HG02623 (cell line): ENCODE measurements at regions not wholly inside any gene's neighbourhood (a gene's known extent, or its start where the extent isn't known, plus 50 kb on each side); places are given as distances from the start of the nearest gene placed in this dataset.

Experiments used
- ATAC-seq: cut with Tn5 transposase; IDR thresholded peaks from one replicate; pipeline ENCODE4 v1.9.1; 2021; ENCODE audit warnings: moderate library complexity; ENCODE audit not compliant: unreplicated experiment

- no peak for ATAC-seq
These were observed 562.6 kb downstream of the CAAP1 start for GRCh38 chr9:26329974-26330373.

DNA sequence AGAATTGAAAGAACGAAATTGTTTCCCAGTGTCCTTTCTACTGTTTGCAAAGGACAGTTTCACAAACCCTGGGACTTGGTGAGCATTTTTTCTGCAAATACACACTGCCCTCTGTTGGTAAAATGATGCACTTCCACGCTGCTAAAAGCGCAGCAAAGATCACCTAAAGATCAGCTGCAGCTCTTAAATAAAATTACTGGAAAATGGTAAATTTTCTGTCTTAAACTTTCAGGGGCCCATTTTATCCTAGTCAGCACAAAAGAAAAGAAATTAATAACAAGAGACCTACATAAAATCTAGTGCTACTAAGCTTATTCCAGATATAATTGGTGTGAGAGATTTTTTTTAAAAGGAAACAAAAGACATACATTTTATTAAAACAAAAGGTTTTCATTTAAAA lies 566.0 kb downstream of the CAAP1 start:
- peak; percentile 70 for ATAC-seq

- ATAC-seq: no peak
These were observed 567.2 kb downstream of the CAAP1 start for GRCh38 chr9:26325444-26325829.

- no peak for ATAC-seq
These were observed 567.7 kb downstream of the CAAP1 start for GRCh38 chr9:26324786-26325443.

DNA sequence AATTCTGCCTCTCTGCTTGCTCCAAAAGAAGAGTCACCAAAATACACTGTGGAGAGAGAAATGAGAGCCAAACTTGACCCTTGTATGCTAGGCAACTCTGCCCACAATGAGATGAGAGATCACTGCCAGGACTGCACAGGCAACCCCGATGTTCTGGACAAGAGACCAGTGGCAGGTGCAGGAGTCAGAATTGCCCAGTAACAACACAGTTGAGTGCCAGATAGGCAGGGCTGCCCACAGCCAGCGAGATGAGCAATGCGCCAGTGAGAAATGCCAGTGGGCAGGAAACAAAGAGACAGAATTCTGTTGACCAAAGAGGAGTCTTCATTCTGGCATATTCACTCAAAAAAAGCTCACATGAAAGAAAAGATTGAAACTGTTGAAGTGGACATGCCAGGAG lies 570.7 kb downstream of the CAAP1 start:
- no peak for ATAC-seq

DNA sequence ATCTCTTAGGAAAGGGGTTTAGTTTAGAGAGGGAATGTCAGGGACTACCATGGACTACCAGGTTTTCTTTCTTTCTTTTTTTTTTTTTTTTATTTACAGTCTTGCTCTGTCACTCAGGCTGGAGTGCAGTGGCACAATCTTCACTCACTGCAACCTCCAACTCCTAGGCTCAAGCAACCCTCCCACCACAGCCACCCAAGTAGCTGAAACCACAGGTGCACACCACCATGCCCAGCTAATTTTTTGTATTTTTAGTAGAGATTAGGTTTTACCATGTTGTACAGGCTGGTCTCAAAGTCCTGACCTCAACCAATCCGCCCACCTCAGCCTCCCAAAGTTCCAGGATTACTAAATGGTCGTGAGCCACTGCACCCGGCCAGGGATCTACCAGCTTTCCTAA lies 572.7 kb downstream of the CAAP1 start:
- no peak for ATAC-seq

DNA sequence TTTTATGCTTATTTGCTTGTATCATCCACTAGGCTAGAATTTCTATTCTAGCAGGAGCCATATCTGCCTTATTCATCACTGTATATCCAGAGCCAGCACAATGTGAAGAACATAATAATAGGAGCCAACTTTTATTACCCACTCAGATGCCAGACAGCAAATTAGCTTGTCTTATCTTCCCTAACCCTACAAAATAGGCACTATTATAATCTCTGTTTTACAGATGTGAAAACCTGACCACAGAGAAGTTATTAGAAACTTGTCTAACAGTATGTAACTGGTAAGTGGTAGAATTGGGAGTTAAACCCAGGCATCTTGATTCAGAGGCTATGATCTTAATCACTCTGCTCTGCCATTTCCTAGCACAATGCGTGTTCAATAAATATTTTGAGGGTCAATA lies 579.5 kb downstream of the CAAP1 start:
- no peak for ATAC-seq

GRCh38 chr9:26311463-26311995 lies 581.1 kb downstream of the CAAP1 start:
- no peak for ATAC-seq

GRCh38 chr9:26310294-26310693 lies 582.3 kb downstream of the CAAP1 start:
- no peak for ATAC-seq

GRCh38 chr9:26308328-26308727 lies 584.3 kb downstream of the CAAP1 start:
- no peak for ATAC-seq

DNA sequence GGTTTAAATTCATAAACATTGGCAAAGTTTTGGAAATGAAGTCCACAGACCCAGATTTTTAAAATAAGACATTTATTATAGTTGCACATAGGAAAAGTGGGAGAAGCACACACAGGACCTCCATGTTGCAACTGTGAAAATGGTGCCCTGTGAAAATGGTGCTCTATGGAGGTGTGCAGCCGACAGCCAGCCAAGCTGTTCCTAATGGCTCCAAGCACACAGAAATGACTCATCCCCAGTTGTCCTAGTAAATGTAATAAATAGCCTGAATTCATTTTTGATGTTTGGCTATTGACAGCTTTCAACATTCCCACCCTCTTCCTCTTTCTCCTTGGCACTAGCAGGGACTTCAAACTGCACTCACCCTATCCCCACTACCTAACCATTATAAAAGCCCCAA lies 590.9 kb downstream of the CAAP1 start:
- no peak for ATAC-seq

DNA sequence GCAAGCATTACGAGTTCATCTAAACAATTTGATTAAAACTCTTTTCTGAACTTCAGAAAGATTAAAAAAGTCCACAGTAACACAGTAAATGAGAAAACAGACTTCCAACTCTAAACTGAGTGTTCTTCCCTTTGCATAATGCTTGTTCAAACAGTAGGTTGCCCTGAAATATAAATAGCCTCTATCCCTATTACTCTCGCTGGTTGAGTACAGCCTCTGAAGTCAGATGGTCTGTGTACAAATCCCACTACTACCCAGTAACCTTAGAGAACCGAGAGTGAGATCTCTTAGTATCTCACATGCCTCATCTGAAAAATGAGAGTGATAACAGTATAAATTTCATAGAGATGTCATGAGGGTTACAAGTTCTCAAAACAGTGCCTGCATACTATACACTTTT lies 591.6 kb downstream of the CAAP1 start:
- ATAC-seq: no peak

GRCh38 chr9:26296910-26297572 lies 595.6 kb downstream of the CAAP1 start:
- ATAC-seq: no peak

GRCh38 chr9:26292943-26293342 lies 599.7 kb downstream of the CAAP1 start:
- no peak for ATAC-seq

GRCh38 chr9:26271495-26272122 lies 593.4 kb upstream of the TUSC1 start:
- ATAC-seq: no peak

DNA sequence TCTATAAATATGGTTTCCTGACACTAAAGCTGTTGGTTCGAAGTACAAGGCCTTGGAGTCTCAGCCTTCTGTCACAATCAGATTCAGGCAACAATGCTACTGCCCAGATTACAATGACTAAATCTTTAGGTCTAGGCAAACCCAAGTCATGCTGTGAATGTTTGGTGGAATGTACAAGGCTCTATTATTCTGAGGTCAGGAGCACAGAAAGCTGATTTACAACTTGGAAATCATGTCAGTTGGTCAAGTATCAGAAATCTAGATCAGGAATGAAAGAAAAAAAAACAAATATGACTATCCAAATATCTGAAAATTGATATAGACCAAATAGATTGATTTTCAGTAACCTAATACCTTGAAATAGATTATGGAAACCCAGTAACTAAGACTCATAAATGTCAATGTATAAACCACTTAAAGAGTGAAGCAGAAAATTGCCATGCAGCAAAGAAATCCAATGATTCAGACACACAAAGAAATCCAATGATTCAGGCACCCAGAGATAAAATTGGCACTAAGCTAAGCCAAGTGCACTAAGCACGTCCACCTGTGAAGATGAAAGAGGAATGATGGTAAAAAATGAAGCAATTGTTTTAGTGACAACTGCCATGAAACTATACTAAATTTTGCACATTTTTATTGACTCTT lies 588.0 kb upstream of the TUSC1 start:
- no peak for ATAC-seq

DNA sequence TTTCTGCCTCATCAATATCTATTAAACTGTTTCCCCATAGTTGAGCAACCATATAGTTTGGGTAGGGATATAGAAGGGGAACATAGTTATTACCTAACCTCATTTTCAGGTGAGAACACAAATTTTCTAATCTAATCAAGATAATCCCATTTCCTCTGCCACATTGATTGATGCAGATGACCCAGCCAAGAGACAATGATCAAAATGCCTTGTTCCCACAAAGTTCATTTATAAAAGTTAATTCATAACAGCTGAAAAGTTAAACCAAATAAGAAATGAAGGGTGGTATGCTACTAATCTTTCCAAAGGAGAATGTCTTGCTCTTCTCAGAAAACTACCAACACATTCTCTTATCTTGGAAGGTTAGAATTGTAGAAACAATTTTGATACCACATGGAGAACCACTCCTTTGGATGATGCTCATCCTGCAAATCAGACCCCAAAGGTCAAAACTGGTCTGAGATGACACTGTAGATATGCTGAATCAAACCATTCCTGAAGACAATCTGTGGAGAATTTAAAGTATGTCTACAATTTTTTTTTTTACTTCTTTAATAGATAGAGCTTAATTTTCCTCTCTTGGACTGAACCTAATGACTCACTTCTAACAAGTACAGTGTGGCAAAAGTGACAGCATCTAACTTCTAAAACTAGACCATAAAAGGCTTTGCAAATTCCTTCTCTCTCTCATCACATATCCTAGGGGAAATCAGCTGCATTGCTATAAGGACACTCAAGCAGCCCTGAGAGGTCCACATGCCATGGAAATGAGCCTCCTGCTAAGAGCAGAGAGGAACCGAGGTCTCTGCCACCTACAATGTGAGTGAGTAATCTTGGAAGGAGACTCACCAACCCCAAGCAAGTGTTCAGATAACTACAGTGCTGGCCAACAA lies 586.7 kb upstream of the TUSC1 start:
- ATAC-seq: no peak

DNA sequence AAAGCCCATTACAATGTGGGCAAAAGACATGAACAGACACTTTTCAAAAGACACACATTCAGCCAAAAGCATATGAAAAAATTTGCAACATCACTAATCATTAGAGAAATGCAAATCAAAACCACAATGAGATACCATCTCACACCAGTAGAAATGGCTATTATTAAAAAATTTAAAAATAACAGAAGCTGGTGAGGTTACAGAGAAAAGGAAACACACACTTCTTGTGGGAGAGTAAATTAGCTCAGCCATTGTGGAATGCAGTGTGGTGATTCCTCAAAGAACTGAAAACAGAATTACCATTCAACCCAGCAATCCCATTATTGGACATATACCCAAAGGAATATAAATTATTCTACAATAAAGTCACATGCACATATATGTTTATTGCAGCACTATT lies 585.2 kb upstream of the TUSC1 start:
- ATAC-seq: no peak

- no peak for ATAC-seq
These were observed 584.3 kb upstream of the TUSC1 start for GRCh38 chr9:26262421-26263107.
